ENCODE measurements at regions not wholly inside any gene's neighbourhood (a gene's known extent, or its start where the extent isn't known, plus 50 kb on each side); places are given as distances from the start of the nearest gene placed in this dataset.

DNA sequence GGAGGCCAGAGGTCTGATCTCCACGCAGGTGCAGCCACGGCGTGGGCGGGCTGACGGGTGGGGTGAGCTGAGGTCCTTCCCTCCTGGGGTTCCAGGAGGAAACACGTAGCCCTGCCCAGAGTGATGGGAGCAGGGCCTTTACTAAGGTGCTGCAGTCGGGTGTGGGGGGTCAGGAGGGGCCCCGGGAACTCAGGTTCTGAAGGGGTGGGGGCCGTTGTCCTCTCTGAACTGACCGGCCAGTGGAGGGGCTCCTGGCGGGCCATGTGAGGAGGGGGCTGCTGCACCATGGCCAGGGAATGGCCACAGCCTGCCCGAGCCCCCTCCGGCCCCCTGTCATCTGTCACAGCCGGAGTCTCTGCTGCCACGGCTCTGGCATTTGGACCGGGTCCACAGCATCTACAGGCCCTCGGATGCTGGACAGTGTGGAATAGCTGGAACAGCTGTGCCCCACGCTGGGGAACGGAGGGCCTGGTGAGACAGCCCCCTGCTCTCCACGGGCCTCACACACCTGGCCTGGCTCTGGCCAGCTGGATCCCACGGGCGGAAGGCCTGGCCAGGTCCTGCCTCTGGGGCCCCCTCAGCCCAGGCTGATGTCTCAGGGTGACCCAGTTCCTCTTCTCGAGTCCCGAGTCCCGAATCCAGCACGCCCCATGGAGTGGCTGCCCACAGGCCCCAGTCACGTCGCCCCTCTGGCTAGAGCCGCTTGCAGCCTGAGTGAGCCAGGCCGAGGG lies 145.6 kb upstream of the GPC1 start:
- no peaks in the 10 kb centered on the region for H3K4me1 Mint-ChIP-seq (ENCODE audit: low read depth in 2 of 2)
- H3K36me3 Mint-ChIP-seq: no peaks in the 10 kb centered on the region
- no peak for DNase-seq (ENCODE audit: low spot score)
- H3K27me3 Mint-ChIP-seq: peaks cover 0 to 3% of the 10 kb centered on the region in 2 donors
- no peak overlapping the region for H3K4me3 Mint-ChIP-seq
- no peaks in the 10 kb centered on the region for H3K9me3 Mint-ChIP-seq
- no peak overlapping the region for H3K27ac Mint-ChIP-seq
- ATAC-seq: no peak

DNA sequence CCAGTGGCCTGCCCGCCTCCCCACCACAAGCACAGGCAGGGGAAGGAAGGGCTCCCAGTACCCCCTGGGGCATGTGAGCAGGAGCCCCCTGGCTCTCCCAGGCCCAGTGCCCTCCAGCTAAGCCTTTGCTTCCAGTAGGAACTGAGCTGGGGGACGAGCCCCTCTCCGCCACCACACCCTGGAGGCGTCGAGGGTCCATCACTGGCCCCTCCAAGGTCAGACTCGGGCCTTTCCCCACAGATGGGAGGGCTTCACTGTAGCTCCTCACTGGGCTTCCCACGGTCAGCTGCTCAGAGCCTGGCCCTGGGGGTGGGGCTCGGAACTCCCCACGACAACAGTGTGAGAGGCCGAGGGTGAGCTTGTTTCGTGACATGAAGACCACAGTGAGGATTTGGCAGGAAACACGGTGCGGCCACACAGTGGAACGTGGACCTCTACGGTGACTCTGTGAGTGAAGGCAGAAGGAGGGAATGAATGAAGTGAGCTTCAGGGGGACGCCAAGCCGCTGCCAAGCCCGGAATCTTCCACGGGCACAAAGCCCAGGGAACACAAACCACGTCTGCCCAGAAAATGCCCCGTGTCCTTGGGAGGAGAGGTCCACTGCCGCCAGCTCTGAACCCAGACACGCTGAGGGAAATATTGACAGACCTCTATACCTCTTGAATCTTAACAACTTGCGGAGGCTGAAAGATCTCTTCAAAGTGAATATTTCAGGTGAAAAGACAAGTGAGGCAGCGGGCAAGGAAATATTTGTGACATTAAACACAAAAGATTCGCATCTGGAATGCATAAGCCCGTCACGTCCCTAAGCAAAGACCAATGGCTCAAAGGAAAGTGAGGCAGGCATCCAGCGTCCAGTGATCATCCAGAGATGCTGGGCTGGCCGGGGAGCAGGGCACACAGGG lies 144.8 kb upstream of the GPC1 start:
- Mint-ChIP-seq H3K27ac (no peak overlapping the region), H3K36me3 (no peaks in the 10 kb centered on the region), H3K4me1 (ENCODE audit: low read depth in 2 of 2) (no peaks in the 10 kb centered on the region), H3K27me3 (peaks cover 0 to 3% of the 10 kb centered on the region in 2 donors), H3K9me3 (no peaks in the 10 kb centered on the region), H3K4me3 (no peak overlapping the region)
- no peak for DNase-seq (ENCODE audit: low spot score)
- no peak for ATAC-seq

DNA sequence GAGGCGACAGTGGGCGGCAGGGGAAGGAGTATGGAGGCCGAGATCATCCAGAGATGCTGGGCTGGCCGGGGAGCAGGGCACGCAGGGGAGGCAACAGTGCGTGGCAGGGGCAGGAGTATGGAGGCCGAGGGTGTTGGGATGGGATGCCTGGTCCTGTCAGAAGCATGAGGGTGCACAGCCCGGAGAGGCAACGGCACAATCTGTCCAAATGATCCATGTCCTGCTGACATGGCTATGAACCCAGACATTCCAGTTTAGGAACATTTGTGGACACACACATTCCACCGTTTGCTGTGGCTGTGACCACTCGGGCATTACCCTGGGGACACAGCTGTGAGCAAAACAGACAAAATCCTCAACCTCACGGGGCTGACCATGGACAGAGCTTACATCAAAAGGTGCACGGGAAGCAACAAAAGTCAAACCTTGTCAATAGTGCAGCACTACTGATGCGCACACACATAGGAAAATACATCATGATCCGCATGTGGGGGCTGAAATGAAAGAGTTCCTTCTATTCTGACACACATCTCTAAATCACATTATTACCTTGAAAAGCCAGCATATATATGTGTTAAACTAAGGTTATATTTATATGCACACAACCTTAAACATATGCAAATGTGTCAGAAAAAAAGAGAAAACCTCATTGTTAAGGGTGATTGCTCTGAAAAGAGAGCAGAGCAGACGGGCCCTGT lies 144.0 kb upstream of the GPC1 start:
- Mint-ChIP-seq H3K27me3 (peaks cover 0 to 3% of the 10 kb centered on the region in 2 donors), H3K9me3 (no peaks in the 10 kb centered on the region), H3K4me3 (no peak overlapping the region), H3K27ac (no peak overlapping the region), H3K4me1 (ENCODE audit: low read depth in 2 of 2) (no peaks in the 10 kb centered on the region), H3K36me3 (no peaks in the 10 kb centered on the region)
- DNase-seq (ENCODE audit: low spot score): no peak
- no peak for ATAC-seq

DNA sequence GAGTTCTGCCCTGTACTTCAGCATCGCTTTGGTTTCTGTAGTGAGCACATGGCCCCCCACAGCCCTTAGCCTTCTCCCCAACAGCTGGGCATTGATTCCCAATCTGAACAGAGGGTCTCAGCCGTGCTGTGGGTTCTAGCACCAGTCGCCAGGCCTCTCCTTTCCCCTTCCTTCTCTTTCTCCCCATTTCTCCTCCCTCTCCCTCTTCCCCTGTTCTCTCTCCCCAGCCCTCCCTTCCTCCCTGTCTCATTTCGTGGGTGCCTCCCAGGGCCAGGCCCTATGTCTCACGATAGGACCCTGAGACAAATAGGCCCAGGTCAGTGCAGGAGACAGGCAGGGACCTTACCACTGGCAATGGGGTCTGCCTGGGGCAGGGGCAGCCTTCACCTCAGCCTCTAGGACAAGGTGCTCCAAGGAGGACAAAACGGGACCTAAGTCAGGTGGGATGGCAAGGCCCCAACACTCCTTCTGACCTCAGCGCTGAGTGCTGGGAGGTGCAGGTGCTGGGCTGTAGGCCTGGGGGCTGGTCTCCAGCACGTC lies 143.4 kb upstream of the GPC1 start:
- no peak for DNase-seq (ENCODE audit: low spot score)
- Mint-ChIP-seq H3K9me3 (no peaks in the 10 kb centered on the region), H3K27me3 (peaks cover 0 to 2% of the 10 kb centered on the region in 2 donors), H3K4me1 (ENCODE audit: low read depth in 2 of 2) (no peaks in the 10 kb centered on the region), H3K27ac (no peak overlapping the region), H3K36me3 (no peaks in the 10 kb centered on the region), H3K4me3 (no peak overlapping the region)
- peak in 1 of 2 donors; percentile 24 for ATAC-seq

DNA sequence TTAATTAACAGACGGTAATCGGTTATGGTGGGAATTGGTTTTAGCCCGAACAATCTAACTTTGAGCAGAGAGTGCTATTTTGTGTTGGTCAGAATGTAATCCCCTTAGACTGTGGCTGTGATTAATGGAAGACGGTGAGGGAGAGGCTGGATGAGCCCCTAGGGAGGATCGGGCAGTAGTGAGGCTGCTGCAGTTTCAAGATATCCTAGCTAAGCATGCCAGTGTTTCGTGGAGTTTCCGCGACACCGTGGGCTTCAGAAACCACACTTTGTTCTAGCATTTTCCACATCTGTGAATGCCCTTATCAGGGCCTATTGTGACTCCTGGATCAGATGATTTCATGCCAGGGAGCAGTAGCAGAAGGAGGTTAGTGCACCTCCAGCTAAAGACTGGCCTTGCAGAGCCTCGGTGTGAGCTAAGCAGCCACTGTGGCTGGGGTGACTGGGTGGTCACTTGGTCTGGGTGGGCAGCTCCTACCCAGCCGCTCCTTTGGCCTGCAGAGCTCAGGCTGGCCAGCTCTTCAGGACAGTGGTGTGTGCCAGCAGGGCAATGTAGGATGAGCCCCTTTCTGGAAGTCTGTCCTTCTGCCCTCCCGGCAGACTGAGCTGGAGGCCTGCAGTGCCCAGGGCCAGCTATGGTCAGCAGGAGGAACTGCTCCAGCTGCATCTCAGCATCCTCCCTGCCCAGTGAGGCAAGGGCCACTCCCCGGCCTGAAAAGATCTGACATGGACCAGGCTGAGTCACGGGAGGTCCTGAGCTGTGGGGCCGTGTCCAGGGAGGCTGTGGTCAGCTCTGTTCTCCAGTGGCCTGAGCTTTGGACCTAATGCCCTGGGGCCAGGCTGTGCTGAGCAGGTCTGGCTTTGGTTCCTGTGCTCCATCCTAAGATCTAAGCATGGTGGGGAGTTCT lies 142.6 kb upstream of the GPC1 start:
- DNase-seq (ENCODE audit: low spot score): no peak
- no peaks in the 10 kb centered on the region for H3K4me1 Mint-ChIP-seq (ENCODE audit: low read depth in 2 of 2)
- H3K4me3 Mint-ChIP-seq: no peak overlapping the region
- no peaks in the 10 kb centered on the region for H3K9me3 Mint-ChIP-seq
- H3K27ac Mint-ChIP-seq: no peak overlapping the region
- no peak for ATAC-seq
- H3K36me3 Mint-ChIP-seq: no peaks in the 10 kb centered on the region
- H3K27me3 Mint-ChIP-seq: no peaks in the 10 kb centered on the region

DNA sequence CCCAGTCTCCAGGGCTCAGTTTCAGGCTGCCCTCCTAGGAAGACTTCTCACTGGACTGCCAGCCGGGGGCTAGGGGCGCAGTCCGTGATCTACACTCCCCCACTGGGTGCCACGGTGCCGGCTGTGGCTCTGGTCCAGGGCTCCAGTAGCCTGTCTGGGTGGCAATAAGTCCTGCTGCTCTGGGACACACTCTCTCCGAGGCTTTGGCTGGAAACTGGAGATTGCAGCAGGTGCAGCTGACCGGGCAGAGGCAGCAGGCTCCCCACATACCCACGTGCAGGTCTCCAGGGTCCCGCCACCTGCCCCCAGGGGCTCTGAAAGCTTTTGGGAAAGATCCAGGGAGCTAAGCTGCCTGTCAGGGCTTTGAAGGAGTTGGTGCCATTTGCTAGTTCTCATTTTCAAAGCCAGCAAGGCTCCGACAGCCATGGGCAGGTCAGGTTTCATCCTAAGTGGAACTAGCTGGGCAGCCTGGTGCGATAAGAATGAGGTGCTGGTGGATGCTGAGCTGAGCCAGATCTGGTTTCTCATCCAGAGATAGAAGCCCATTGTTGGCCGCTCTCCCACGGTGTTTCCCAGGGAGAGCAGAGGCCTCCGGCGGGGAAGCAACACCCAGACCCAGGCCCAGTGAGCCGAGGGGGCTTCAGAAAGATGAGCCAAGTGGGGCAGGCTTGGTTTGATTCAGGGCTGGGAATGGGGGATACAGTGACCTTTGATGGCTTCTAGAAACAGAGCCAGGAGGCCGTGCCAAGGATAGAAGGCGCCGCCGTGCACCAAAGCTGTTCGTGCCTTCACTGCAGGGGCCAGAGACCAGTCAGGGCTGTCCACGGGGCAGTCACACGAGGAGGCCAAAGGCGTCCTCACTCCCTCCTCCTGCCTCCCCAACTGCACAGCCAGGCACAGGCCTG lies 141.7 kb upstream of the GPC1 start:
- no peaks in the 10 kb centered on the region for H3K36me3 Mint-ChIP-seq
- no peaks in the 10 kb centered on the region for H3K4me1 Mint-ChIP-seq (ENCODE audit: low read depth in 2 of 2)
- DNase-seq (ENCODE audit: low spot score) (no peak), ATAC-seq (no peak)
- H3K4me3 Mint-ChIP-seq: no peak overlapping the region
- H3K9me3 Mint-ChIP-seq: no peaks in the 10 kb centered on the region
- H3K27ac Mint-ChIP-seq: no peak overlapping the region
- no peaks in the 10 kb centered on the region for H3K27me3 Mint-ChIP-seq

DNA sequence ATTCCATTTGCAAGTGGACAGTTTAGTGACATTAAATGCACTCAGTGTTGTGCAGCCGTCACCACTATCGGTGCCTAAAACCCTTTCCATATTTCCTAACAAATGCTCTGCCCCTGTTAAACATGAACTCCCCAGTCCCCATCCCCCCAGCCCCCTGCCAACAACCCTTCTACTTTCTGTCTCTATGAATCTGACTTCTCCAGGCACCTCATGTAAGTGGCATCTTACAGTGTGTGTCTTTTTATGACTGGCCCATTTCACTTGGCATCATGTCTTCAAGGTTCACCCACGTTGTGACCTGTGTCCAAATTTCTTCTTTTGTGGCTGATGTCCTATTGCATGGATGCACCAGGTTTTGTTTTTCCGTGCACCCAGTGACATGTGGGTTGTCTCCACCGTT lies 140.9 kb upstream of the GPC1 start:
- no peak for DNase-seq (ENCODE audit: low spot score)

DNA sequence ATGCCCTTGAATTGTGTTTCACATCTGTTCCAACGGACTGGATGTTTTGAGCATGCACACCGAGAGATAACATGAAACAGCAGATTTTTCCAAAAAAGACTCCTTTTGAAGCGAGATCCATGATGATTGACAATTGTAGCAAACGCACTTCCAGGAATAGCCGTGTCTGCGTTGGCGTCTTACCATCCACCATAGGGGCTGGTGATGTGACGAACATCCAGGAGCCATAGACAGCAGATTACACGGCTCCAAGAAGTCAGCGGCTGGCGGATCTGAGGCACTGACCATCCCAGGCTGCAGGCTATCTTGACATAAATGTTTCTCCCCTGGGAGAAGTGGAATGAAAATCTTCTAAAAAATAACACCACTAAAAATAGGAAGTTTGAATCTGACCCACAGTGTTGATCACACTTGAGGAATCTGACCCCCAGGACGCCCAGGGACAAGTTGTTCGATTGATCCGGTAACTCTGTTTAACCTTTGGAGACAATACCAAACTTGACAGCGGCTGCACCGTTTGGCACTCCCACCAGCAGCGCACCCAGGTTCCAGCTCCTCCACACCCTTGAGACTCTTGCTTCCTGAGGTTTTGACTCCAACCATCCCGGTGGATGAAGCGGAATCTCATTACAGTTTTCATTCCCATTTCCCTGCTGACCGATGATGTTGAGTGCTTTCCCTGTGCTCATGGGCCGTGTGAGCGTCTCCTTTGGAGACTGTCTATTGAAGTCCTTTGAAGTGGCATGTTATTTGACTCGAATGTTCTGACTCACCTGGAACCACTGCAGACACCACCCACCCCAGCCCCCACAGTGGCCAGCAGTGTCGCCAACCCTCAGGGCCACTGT lies 140.0 kb upstream of the GPC1 start:
- Mint-ChIP-seq H3K9me3 (no peaks in the 10 kb centered on the region), H3K4me3 (no peak overlapping the region), H3K4me1 (ENCODE audit: low read depth in 2 of 2) (no peaks in the 10 kb centered on the region), H3K27me3 (no peaks in the 10 kb centered on the region), H3K27ac (no peak overlapping the region), H3K36me3 (no peaks in the 10 kb centered on the region)
- DNase-seq (ENCODE audit: low spot score) (no peak), ATAC-seq (no peak)

More for the DNA sequence above, 140.9 kb upstream of the GPC1 start:
- H3K9me3 Mint-ChIP-seq: no peaks in the 10 kb centered on the region
- H3K4me1 Mint-ChIP-seq (ENCODE audit: low read depth in 2 of 2): no peaks in the 10 kb centered on the region
- no peaks in the 10 kb centered on the region for H3K36me3 Mint-ChIP-seq
- H3K27me3 Mint-ChIP-seq: no peaks in the 10 kb centered on the region
- H3K27ac Mint-ChIP-seq: no peak overlapping the region
- no peak overlapping the region for H3K4me3 Mint-ChIP-seq
- ATAC-seq: no peak

DNA sequence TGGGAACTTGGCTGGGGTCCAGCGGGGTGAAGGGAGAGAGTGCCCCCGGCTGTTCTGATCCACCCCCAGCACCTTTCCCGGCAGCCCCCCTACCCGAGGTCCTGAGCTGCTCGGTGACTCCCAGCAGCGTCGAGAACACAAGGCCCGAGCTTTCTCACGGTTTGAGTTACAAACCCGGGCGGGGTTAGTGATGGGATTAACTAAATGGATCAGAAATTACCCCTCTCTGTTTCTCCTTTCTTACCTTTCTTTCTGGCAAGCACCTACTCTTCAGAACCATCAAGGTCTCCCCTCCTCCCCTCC lies 139.4 kb upstream of the GPC1 start:
- ATAC-seq: no peak
- Mint-ChIP-seq H3K9me3 (no peaks in the 10 kb centered on the region), H3K4me1 (ENCODE audit: low read depth in 2 of 2) (no peaks in the 10 kb centered on the region), H3K27me3 (no peaks in the 10 kb centered on the region), H3K4me3 (no peak overlapping the region), H3K36me3 (no peaks in the 10 kb centered on the region), H3K27ac (no peak overlapping the region)
- no peak for DNase-seq (ENCODE audit: low spot score)

DNA sequence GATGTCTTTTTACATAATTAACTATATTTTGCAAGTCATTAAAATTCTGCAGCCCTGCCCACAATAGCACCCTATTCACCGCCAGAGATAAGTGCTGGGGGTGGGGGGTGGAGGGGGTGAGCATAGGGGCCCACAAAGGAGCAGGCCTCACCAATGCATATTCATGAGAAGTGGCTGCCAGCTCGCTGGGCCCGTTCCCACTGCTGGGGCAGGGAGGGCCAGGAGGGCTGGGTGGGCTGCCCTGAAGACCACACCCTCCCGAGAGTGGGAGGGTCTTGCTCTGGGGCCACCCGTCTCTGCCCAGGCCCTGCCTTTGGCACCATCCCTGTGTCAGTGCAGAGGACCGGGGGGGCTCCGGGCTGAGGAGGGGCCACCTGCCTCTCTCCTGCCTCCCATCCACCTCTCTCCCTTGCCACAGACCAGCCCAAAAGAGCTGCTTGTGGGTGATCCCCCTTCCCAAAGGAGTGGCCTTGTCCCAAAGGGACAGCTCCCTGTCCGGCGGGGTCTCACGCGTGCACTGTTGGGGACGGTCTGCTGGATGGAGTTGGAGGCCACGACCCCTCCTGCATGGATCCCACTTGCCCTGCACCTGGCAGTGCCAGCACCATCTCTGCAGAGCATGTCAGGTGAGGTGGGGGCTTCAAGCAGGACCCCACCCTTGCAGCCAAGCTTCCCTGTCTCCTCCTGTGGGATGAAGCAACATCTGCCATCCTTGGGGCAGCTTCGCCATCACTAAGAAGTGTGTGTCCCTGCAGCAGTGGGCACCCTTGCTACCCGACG lies 138.8 kb upstream of the GPC1 start:
- DNase-seq (ENCODE audit: low spot score): no peak
- Mint-ChIP-seq H3K4me3 (no peak overlapping the region), H3K36me3 (no peaks in the 10 kb centered on the region), H3K27ac (no peak overlapping the region), H3K4me1 (ENCODE audit: low read depth in 2 of 2) (no peaks in the 10 kb centered on the region), H3K9me3 (no peaks in the 10 kb centered on the region), H3K27me3 (no peaks in the 10 kb centered on the region)
- ATAC-seq: no peak
